22Rv1 (cell line): ENCODE measurements at regions not wholly inside any gene's neighbourhood (a gene's known extent, or its start where the extent isn't known, plus 50 kb on each side); places are given as distances from the start of the nearest gene placed in this dataset.

Experiments used
- CTCF ChIP-seq: fragments of 450-650 bp; IDR thresholded peaks from 2 replicates; pipeline ENCODE4 v1.5.1; 2017; ENCODE audit warnings: mild to moderate bottlenecking
- ZFX ChIP-seq: fragments of 450-650 bp; IDR thresholded peaks from 2 replicates; pipeline ENCODE4 v1.6.1; 2017; ENCODE audit warnings: antibody characterized with exemption, borderline replicate concordance

- TF ChIP-seq CTCF (no peak), ZFX (no peak)
Observed at GRCh38 chr5:6110441-6111005, 267.8 kb downstream of the MED10 start.
